H1 (cell line): ENCODE measurements at regions not wholly inside any gene's neighbourhood (a gene's known extent, or its start where the extent isn't known, plus 50 kb on each side); places are given as distances from the start of the nearest gene placed in this dataset.

Experiments
- BRCA1 ChIP-seq: IDR thresholded peaks from 2 replicates; pipeline ENCODE4 v1.6.1; 2012; ENCODE audit warnings: low read depth, low read length, improper control_type of control experiment
- CHD2 ChIP-seq: IDR thresholded peaks from 2 replicates; pipeline ENCODE4 v1.6.1; 2012; ENCODE audit warnings: low read length, improper control_type of control experiment
- MAX ChIP-seq: IDR thresholded peaks from 2 replicates; pipeline ENCODE4 v1.6.1; 2012; ENCODE audit warnings: inconsistent platforms
- SUZ12 ChIP-seq: fragments of 200-600 bp; sonication (generic); IDR thresholded peaks from 2 replicates; pipeline ENCODE4 v1.6.1; 2012; ENCODE audit warnings: mild to moderate bottlenecking, inconsistent platforms, low read length, moderate library complexity, mixed read lengths
- TF ChIP-seq, protein P1 (sequence below): fragments of 300-600 bp; sonication (generic); IDR thresholded peaks from 2 replicates; pipeline ENCODE4 v1.7.1; 2012; ENCODE audit warnings: low read length, moderate library complexity, mild to moderate bottlenecking, inconsistent platforms; ENCODE audit not compliant: insufficient replicate concordance
- TF ChIP-seq, protein P2 (sequence below), 3 experiments: IDR thresholded peaks; 1 replicate in 2 of 3; 2 replicates in 1 of 3; pipeline versions ENCODE4 v1.5.1 to v1.6.1; 2011; ENCODE audit warnings: low read length in 3 of 3, mild to moderate bottlenecking in 3 of 3, inconsistent platforms in 2 of 3, low read depth in 1 of 3, moderate library complexity in 1 of 3; ENCODE audit not compliant: insufficient read depth in 1 of 3; ENCODE audit errors: control extremely low read depth in 1 of 3

GRCh38 chr18:70489986-70490933 lies 201.4 kb downstream of the SOCS6 start (continued):
- TF ChIP-seq, protein P1, sequence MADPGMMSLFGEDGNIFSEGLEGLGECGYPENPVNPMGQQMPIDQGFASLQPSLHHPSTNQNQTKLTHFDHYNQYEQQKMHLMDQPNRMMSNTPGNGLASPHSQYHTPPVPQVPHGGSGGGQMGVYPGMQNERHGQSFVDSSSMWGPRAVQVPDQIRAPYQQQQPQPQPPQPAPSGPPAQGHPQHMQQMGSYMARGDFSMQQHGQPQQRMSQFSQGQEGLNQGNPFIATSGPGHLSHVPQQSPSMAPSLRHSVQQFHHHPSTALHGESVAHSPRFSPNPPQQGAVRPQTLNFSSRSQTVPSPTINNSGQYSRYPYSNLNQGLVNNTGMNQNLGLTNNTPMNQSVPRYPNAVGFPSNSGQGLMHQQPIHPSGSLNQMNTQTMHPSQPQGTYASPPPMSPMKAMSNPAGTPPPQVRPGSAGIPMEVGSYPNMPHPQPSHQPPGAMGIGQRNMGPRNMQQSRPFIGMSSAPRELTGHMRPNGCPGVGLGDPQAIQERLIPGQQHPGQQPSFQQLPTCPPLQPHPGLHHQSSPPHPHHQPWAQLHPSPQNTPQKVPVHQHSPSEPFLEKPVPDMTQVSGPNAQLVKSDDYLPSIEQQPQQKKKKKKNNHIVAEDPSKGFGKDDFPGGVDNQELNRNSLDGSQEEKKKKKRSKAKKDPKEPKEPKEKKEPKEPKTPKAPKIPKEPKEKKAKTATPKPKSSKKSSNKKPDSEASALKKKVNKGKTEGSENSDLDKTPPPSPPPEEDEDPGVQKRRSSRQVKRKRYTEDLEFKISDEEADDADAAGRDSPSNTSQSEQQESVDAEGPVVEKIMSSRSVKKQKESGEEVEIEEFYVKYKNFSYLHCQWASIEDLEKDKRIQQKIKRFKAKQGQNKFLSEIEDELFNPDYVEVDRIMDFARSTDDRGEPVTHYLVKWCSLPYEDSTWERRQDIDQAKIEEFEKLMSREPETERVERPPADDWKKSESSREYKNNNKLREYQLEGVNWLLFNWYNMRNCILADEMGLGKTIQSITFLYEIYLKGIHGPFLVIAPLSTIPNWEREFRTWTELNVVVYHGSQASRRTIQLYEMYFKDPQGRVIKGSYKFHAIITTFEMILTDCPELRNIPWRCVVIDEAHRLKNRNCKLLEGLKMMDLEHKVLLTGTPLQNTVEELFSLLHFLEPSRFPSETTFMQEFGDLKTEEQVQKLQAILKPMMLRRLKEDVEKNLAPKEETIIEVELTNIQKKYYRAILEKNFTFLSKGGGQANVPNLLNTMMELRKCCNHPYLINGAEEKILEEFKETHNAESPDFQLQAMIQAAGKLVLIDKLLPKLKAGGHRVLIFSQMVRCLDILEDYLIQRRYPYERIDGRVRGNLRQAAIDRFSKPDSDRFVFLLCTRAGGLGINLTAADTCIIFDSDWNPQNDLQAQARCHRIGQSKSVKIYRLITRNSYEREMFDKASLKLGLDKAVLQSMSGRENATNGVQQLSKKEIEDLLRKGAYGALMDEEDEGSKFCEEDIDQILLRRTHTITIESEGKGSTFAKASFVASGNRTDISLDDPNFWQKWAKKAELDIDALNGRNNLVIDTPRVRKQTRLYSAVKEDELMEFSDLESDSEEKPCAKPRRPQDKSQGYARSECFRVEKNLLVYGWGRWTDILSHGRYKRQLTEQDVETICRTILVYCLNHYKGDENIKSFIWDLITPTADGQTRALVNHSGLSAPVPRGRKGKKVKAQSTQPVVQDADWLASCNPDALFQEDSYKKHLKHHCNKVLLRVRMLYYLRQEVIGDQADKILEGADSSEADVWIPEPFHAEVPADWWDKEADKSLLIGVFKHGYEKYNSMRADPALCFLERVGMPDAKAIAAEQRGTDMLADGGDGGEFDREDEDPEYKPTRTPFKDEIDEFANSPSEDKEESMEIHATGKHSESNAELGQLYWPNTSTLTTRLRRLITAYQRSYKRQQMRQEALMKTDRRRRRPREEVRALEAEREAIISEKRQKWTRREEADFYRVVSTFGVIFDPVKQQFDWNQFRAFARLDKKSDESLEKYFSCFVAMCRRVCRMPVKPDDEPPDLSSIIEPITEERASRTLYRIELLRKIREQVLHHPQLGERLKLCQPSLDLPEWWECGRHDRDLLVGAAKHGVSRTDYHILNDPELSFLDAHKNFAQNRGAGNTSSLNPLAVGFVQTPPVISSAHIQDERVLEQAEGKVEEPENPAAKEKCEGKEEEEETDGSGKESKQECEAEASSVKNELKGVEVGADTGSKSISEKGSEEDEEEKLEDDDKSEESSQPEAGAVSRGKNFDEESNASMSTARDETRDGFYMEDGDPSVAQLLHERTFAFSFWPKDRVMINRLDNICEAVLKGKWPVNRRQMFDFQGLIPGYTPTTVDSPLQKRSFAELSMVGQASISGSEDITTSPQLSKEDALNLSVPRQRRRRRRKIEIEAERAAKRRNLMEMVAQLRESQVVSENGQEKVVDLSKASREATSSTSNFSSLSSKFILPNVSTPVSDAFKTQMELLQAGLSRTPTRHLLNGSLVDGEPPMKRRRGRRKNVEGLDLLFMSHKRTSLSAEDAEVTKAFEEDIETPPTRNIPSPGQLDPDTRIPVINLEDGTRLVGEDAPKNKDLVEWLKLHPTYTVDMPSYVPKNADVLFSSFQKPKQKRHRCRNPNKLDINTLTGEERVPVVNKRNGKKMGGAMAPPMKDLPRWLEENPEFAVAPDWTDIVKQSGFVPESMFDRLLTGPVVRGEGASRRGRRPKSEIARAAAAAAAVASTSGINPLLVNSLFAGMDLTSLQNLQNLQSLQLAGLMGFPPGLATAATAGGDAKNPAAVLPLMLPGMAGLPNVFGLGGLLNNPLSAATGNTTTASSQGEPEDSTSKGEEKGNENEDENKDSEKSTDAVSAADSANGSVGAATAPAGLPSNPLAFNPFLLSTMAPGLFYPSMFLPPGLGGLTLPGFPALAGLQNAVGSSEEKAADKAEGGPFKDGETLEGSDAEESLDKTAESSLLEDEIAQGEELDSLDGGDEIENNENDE, result peak; percentile 43
- TF ChIP-seq, protein P2, sequence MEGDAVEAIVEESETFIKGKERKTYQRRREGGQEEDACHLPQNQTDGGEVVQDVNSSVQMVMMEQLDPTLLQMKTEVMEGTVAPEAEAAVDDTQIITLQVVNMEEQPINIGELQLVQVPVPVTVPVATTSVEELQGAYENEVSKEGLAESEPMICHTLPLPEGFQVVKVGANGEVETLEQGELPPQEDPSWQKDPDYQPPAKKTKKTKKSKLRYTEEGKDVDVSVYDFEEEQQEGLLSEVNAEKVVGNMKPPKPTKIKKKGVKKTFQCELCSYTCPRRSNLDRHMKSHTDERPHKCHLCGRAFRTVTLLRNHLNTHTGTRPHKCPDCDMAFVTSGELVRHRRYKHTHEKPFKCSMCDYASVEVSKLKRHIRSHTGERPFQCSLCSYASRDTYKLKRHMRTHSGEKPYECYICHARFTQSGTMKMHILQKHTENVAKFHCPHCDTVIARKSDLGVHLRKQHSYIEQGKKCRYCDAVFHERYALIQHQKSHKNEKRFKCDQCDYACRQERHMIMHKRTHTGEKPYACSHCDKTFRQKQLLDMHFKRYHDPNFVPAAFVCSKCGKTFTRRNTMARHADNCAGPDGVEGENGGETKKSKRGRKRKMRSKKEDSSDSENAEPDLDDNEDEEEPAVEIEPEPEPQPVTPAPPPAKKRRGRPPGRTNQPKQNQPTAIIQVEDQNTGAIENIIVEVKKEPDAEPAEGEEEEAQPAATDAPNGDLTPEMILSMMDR (IDR thresholded peaks at IDR 0.05; ENCODE audit: control extremely low read depth in 1 of 3, insufficient read depth in 1 of 3, low read depth in 1 of 3, low read length in 3 of 3), result peak in 2 of 3 experiments; percentile 60 to 69; a peak in 3 of 4 replicates
- TF ChIP-seq SUZ12, result no peak
- peak; percentile 41; the same call in 1 of the 2 replicates for TF ChIP-seq BRCA1
- TF ChIP-seq CHD2, result peak; percentile 78
- no peak for TF ChIP-seq MAX
